ENCODE measurements at regions not wholly inside any gene's neighbourhood (a gene's known extent, or its start where the extent isn't known, plus 50 kb on each side); places are given as distances from the start of the nearest gene placed in this dataset.
A peak's percentile ranks its signal among the peaks of the same experiment; 100 is the strongest.

GRCh38 chr10:29748109-29748650 is 113.4 kb upstream of the SVIL start:
- WGBS (ENCODE audit: extremely low coverage, insufficient coverage, insufficient read length): no CpG with 5 or more reads among the region's 3 CpGs
- H3K9me3 ChIP-seq (ENCODE audit: insufficient read depth, low read depth, low read length): no peaks in the 10 kb centered on the region

GRCh38 chr10:29746080-29746797 is 111.5 kb upstream of the SVIL start:
- H4K91ac ChIP-seq (ENCODE audit: low read depth, low read length): no peak overlapping the region
- H2BK12ac ChIP-seq (ENCODE audit: low read length): no peak overlapping the region
- no peak overlapping the region for H2AFZ ChIP-seq (ENCODE audit: insufficient read depth, low read length, poor library complexity)
- no peak overlapping the region for H3K4me2 ChIP-seq (ENCODE audit: low read length)
- H3K14ac ChIP-seq (ENCODE audit: low read length): no peak overlapping the region
- H3K79me1 ChIP-seq (ENCODE audit: low read length): no peaks in the 10 kb centered on the region
- DNase-seq: peak in 1 of 2 donors; percentile 9
- H3K79me2 ChIP-seq (ENCODE audit: control insufficient read depth, insufficient read depth, low read length, poor library complexity): no peaks in the 10 kb centered on the region
- H3K27me3 ChIP-seq (ENCODE audit: insufficient read depth, low read length): no peaks in the 10 kb centered on the region
- no peak overlapping the region for H3K4ac ChIP-seq (ENCODE audit: low read depth, low read length)
- H3K4me1 ChIP-seq (ENCODE audit: control insufficient read depth in 1 of 2, insufficient read depth in 2 of 2, low read length in 2 of 2): peaks cover 0 to 3% of the 10 kb centered on the region in 2 experiments
- no peak overlapping the region for H2BK120ac ChIP-seq (ENCODE audit: insufficient read depth, low read length, poor library complexity)
- H3K27ac ChIP-seq (ENCODE audit: low read depth, low read length): no peak overlapping the region
- H3K4me3 ChIP-seq (ENCODE audit: low read depth, low read length): no peak overlapping the region
- no peak overlapping the region for H3K18ac ChIP-seq (ENCODE audit: low read length)
- no peak overlapping the region for H2BK5ac ChIP-seq (ENCODE audit: low read depth, low read length, poor library complexity)
- no peak overlapping the region for H3K23ac ChIP-seq (ENCODE audit: low read length)
- no peaks in the 10 kb centered on the region for H3K36me3 ChIP-seq (ENCODE audit: control insufficient read depth in 1 of 2, insufficient read depth in 2 of 2, low read length in 2 of 2)
- H2AK5ac ChIP-seq (ENCODE audit: low read length): no peak overlapping the region
- H3K9ac ChIP-seq (ENCODE audit: low read length): no peak overlapping the region
- H4K12ac ChIP-seq (ENCODE audit: low read depth, low read length): no peak overlapping the region
- no CpG with 5 or more reads among the region's 5 CpGs for WGBS (ENCODE audit: extremely low coverage, insufficient coverage, insufficient read length)
- H3K9me3 ChIP-seq (ENCODE audit: insufficient read depth, low read depth, low read length): no peaks in the 10 kb centered on the region
- no peak overlapping the region for H4K8ac ChIP-seq (ENCODE audit: low read depth, low read length)

More at GRCh38 chr10:29748109-29748650, 113.4 kb upstream of the SVIL start:
- no peaks in the 10 kb centered on the region for H3K27me3 ChIP-seq (ENCODE audit: insufficient read depth, low read length)
- no peak overlapping the region for H4K8ac ChIP-seq (ENCODE audit: low read depth, low read length)
- H3K9ac ChIP-seq (ENCODE audit: low read length): no peak overlapping the region
- H2BK120ac ChIP-seq (ENCODE audit: insufficient read depth, low read length, poor library complexity): no peak overlapping the region
- no peak overlapping the region for H2AK5ac ChIP-seq (ENCODE audit: low read length)
- no peaks in the 10 kb centered on the region for H3K79me1 ChIP-seq (ENCODE audit: low read length)
- DNase-seq: no peak
- no peak overlapping the region for H4K91ac ChIP-seq (ENCODE audit: low read depth, low read length)
- H3K4ac ChIP-seq (ENCODE audit: low read depth, low read length): no peak overlapping the region
- no peak overlapping the region for H4K12ac ChIP-seq (ENCODE audit: low read depth, low read length)
- H3K4me3 ChIP-seq (ENCODE audit: low read depth, low read length): no peak overlapping the region
- H3K14ac ChIP-seq (ENCODE audit: low read length): no peak overlapping the region
- H2BK12ac ChIP-seq (ENCODE audit: low read length): no peak overlapping the region
- no peak overlapping the region for H3K4me2 ChIP-seq (ENCODE audit: low read length)
- H3K27ac ChIP-seq (ENCODE audit: low read depth, low read length): no peak overlapping the region
- H3K4me1 ChIP-seq (ENCODE audit: control insufficient read depth in 1 of 2, insufficient read depth in 2 of 2, low read length in 2 of 2): peaks cover 0 to 3% of the 10 kb centered on the region in 2 experiments
- H3K23ac ChIP-seq (ENCODE audit: low read length): no peak overlapping the region
- no peaks in the 10 kb centered on the region for H3K79me2 ChIP-seq (ENCODE audit: control insufficient read depth, insufficient read depth, low read length, poor library complexity)
- no peak overlapping the region for H2AFZ ChIP-seq (ENCODE audit: insufficient read depth, low read length, poor library complexity)
- no peaks in the 10 kb centered on the region for H3K36me3 ChIP-seq (ENCODE audit: control insufficient read depth in 1 of 2, insufficient read depth in 2 of 2, low read length in 2 of 2)
- H3K18ac ChIP-seq (ENCODE audit: low read length): no peak overlapping the region
- no peak overlapping the region for H2BK5ac ChIP-seq (ENCODE audit: low read depth, low read length, poor library complexity)

GRCh38 chr10:29740981-29741545 is 106.3 kb upstream of the SVIL start:
- no peaks in the 10 kb centered on the region for H3K27me3 ChIP-seq (ENCODE audit: insufficient read depth, low read length)
- H3K4ac ChIP-seq (ENCODE audit: low read depth, low read length): no peak overlapping the region
- H3K18ac ChIP-seq (ENCODE audit: low read length): no peak overlapping the region
- WGBS (ENCODE audit: extremely low coverage, insufficient coverage, insufficient read length): no CpG with 5 or more reads among the region's 6 CpGs
- H2BK5ac ChIP-seq (ENCODE audit: low read depth, low read length, poor library complexity): no peak overlapping the region
- no peak overlapping the region for H4K8ac ChIP-seq (ENCODE audit: low read depth, low read length)
- peaks cover 7% of the 10 kb centered on the region for H3K79me2 ChIP-seq (ENCODE audit: control insufficient read depth, insufficient read depth, low read length, poor library complexity)
- no peak for DNase-seq
- no peak overlapping the region for H4K12ac ChIP-seq (ENCODE audit: low read depth, low read length)
- no peak overlapping the region for H3K23ac ChIP-seq (ENCODE audit: low read length)
- no peak overlapping the region for H2BK12ac ChIP-seq (ENCODE audit: low read length)
- no peak overlapping the region for H2AFZ ChIP-seq (ENCODE audit: insufficient read depth, low read length, poor library complexity)
- no peak overlapping the region for H3K27ac ChIP-seq (ENCODE audit: low read depth, low read length)
- H3K9me3 ChIP-seq (ENCODE audit: insufficient read depth, low read depth, low read length): no peaks in the 10 kb centered on the region
- no peak overlapping the region for H3K4me3 ChIP-seq (ENCODE audit: low read depth, low read length)
- H3K14ac ChIP-seq (ENCODE audit: low read length): no peak overlapping the region
- H3K36me3 ChIP-seq (ENCODE audit: control insufficient read depth in 1 of 2, insufficient read depth in 2 of 2, low read length in 2 of 2): no peaks in the 10 kb centered on the region
- no peak overlapping the region for H2BK120ac ChIP-seq (ENCODE audit: insufficient read depth, low read length, poor library complexity)
- no peak overlapping the region for H3K4me2 ChIP-seq (ENCODE audit: low read length)
- no peak overlapping the region for H4K91ac ChIP-seq (ENCODE audit: low read depth, low read length)
- no peak overlapping the region for H2AK5ac ChIP-seq (ENCODE audit: low read length)
- peaks cover 5 to 8% of the 10 kb centered on the region in 2 experiments for H3K4me1 ChIP-seq (ENCODE audit: control insufficient read depth in 1 of 2, insufficient read depth in 2 of 2, low read length in 2 of 2)
- H3K9ac ChIP-seq (ENCODE audit: low read length): no peak overlapping the region
- H3K79me1 ChIP-seq (ENCODE audit: low read length): peaks cover 9% of the 10 kb centered on the region

- Histone ChIP-seq H3K4me3 (ENCODE audit: low read depth, low read length) (no peak overlapping the region), H4K91ac (ENCODE audit: low read depth, low read length) (no peak overlapping the region), H2AFZ (ENCODE audit: insufficient read depth, low read length, poor library complexity) (no peak overlapping the region), H3K23ac (ENCODE audit: low read length) (no peak overlapping the region), H3K79me2 (ENCODE audit: control insufficient read depth, insufficient read depth, low read length, poor library complexity) (peaks cover 24% of the 10 kb centered on the region), H3K36me3 (ENCODE audit: control insufficient read depth in 1 of 2, insufficient read depth in 2 of 2, low read length in 2 of 2) (no peaks in the 10 kb centered on the region), H4K12ac (ENCODE audit: low read depth, low read length) (no peak overlapping the region), H3K27ac (ENCODE audit: low read depth, low read length) (no peak overlapping the region), H2BK12ac (ENCODE audit: low read length) (no peak overlapping the region), H2BK5ac (ENCODE audit: low read depth, low read length, poor library complexity) (no peak overlapping the region), H3K9ac (ENCODE audit: low read length) (no peak overlapping the region), H3K14ac (ENCODE audit: low read length) (no peak overlapping the region), H3K4ac (ENCODE audit: low read depth, low read length) (no peak overlapping the region), H3K18ac (ENCODE audit: low read length) (no peak overlapping the region), H3K27me3 (ENCODE audit: insufficient read depth, low read length) (no peaks in the 10 kb centered on the region), H2BK120ac (ENCODE audit: insufficient read depth, low read length, poor library complexity) (no peak overlapping the region), H4K8ac (ENCODE audit: low read depth, low read length) (no peak overlapping the region), H3K4me2 (ENCODE audit: low read length) (no peak overlapping the region), H2AK5ac (ENCODE audit: low read length) (no peak overlapping the region), H3K4me1 (ENCODE audit: control insufficient read depth in 1 of 2, insufficient read depth in 2 of 2, low read length in 2 of 2) (peaks cover 11 to 15% of the 10 kb centered on the region in 2 experiments), H3K9me3 (ENCODE audit: insufficient read depth, low read depth, low read length) (no peaks in the 10 kb centered on the region), H3K79me1 (ENCODE audit: low read length) (peaks cover 21% of the 10 kb centered on the region)
- DNase-seq: no peak
- no CpG with 5 or more reads among the region's 11 CpGs for WGBS (ENCODE audit: extremely low coverage, insufficient coverage, insufficient read length)
These were observed 103.6 kb upstream of the SVIL start for GRCh38 chr10:29738341-29738740.

All from trophoblast cell (in vitro differentiated cells and primary cell).